ENCODE measurements at regions not wholly inside any gene's neighbourhood (a gene's known extent, or its start where the extent isn't known, plus 50 kb on each side); places are given as distances from the start of the nearest gene placed in this dataset.

DNA sequence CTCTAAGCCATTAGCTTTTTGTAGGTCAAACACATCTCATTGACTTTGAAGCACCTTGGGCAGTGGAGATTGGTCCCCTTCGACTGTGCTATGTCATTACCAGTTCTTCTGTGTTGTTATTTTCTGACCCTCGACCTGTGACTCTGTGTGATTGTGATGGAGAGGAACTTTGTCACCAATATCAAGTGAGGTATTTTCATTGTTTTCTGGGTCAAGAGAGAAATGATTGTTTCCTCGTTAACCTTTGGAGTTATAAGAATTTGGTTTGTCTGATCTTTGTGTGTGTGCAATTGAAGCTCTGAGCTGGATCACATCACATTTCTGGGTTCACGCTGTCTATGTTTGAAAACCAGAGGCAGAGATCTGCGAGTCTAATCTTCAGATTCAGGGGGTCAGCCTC lies 432.2 kb upstream of the KLF6 start:
- no peak for FAIRE-seq

DNA sequence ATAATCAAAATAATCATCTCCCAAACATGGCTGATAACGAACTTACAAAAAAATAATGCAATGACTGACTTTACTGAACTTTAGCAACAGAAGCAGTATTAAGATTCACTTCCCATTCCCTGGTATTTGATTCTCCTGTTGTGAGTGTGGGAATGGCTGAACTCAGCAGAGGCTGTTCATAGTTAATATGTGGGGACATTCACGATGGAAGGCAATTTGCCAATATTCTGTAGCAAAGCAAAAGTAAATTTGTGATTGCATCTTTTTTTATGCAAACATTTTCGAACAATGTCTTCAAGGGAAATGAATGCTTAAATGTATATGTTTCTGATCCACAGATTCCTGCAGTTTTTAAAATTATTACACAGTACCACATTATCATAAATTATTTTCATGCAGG lies 431.7 kb upstream of the KLF6 start:
- FAIRE-seq: no peak

- no peak for FAIRE-seq
These were observed 431.1 kb upstream of the KLF6 start for GRCh38 chr10:4215963-4216575.

GRCh38 chr10:4215485-4215884 lies 430.5 kb upstream of the KLF6 start:
- no peak for FAIRE-seq

DNA sequence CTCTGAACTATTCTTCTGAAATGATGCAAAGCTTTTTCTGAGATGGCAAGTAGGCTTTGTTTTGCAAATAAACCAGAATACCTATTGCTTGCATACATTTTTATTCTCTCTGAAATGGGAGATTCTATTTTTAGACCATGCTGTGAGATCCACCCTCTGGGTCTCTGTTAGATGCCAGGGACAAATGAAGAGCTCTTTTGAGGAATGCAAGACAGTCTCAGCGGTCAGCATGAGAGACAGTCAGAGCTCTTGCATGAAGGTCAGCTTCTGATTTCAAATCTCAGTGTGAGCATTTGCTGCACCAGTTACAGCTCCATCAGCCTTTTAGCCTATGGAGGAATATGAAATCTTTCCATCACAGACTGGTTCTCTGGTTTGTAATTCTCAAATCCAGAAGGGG lies 429.9 kb upstream of the KLF6 start:
- no peak for FAIRE-seq

- FAIRE-seq: no peak
These were observed 428.4 kb upstream of the KLF6 start for GRCh38 chr10:4213441-4213840.

GRCh38 chr10:4212111-4212630 lies 427.2 kb upstream of the KLF6 start:
- no peak for FAIRE-seq

DNA sequence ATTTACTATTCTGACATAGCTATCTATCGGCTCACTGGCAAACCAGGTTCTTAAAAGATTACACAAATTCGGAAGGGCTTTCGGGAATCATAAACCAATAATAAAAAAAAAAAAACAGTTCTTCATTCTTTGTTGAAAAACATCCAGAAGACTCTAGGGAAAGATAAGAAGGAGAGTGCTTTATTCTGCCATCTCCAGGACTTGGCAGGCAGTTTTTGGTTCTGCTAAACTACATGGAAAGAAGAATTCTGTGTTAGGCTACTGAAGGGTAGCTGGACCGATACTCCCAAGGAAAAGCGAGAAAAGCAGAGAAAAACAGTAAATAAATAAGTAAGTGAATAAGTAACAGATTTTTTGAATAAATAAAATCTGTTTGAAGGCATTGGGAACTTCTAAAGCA lies 423.5 kb upstream of the KLF6 start:
- FAIRE-seq: no peak

GRCh38 chr10:4205113-4205512 lies 420.1 kb upstream of the KLF6 start:
- FAIRE-seq: no peak

- FAIRE-seq: no peak
These were observed 417.9 kb upstream of the KLF6 start for GRCh38 chr10:4202938-4203337.

DNA sequence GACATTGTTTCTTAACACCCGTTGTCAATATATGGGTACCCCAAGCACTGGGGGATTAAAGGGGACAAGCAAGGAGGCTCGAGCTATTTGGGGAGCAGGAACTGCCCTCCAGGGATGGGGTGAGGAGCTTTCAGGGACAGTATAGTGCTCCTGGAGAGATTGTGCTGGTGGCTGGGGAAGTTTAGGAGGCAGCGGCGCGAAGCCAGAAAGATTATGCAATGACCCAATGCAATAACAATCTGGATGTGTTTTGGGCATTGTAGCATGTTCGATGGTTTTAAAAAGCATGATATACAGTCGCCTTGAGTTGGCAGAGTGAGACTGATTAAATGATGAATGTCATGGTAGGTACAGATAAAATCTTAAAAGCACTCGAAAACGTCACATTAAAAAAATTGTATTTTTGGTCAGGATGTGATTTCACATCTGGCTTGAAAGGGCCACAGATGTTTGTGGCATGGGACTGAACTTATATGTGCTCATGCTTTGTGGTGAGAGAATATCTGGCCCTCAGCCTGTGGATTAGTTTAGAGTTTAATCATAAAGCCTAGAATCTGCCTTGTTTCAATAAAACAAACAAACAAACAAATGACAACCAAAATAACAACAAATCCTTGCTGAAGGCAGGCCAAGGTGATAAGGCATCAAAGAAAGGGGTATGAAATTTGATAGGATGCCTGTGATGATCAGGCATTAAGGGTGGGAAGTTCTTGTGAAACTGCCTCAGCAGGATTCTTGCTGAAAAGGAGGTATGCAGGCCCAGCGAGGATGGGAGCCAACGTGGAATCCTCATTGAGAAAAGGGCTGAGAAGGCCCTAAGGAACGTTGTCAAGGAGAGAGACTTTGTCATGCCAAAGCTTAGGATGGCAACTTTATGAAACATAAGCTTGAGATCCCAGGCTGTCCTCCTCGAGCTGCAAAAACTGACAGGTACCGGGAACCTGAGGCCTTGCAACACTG lies 417.1 kb upstream of the KLF6 start:
- FAIRE-seq: no peak

- FAIRE-seq: no peak
These were observed 414.2 kb upstream of the KLF6 start for GRCh38 chr10:4199196-4199595.

GRCh38 chr10:4198216-4198615 lies 413.2 kb upstream of the KLF6 start:
- no peak for FAIRE-seq

- FAIRE-seq: no peak
These were observed 412.7 kb upstream of the KLF6 start for GRCh38 chr10:4197676-4198075.

DNA sequence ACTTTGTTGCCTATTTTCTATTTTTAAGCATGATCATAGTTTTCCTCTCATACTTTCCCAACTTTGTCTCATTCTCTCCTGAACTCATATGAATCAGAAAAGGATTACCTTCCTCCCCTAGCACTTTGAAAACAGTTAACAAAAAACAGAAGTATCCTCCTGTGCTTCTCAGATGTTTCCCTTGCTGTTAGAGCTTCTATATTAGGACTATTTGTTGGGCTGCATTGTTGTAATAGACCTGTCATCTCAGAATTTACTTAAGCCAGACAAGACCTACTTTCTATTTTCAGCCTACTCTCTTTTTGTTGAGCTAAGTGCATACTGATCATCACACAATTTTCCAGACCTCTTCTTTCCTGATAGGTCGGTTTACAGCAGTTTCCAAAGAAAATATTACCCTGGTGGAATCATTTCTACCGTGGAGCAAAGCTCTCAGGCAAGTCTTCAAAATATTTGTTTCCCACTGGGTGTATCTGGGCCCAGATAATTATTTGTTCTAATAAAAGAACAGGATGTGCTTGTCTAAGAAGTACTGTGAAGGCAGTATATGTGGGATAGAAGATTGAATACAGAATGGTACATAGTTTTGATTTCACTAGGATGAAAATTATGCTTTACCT lies 411.9 kb upstream of the KLF6 start:
- FAIRE-seq: no peak

DNA sequence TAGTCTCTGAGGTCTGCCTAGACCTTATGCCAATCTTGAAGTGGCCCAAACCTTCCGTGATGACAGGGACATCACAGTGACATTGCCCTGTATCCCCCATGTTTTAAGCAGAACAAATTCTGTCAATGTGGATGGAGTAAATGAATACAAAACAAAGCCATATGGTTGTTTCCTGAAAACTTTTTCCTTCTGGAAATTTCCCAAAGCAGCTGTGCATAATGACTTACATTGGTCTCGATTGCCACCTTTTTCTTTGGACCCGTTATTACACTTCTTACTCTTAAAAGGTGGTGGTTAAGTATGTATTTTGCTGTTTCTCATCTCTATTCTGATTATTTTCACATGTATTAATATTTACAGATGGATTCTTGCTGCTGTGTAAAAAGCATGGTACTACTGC lies 411.2 kb upstream of the KLF6 start:
- FAIRE-seq: no peak

DNA sequence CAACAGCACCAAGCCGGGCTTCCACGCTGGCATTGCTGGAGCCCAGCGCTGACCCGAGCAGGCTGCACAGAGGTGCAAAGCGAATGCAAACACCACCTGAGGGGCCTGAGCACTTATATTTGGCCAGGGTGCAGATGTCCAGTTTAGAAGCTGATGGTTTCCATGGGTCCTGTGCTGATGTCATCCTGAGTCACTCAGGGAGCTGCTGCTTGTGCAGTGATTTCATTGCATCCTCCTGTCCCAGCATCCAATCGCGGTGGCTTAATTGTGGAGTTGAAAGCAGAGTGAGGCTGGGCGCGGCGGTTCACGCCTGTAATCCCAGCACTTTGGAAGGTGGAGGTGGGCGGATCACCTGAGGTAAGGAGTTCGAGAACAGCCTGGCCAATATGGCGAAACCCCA lies 410.2 kb upstream of the KLF6 start:
- FAIRE-seq: no peak

DNA sequence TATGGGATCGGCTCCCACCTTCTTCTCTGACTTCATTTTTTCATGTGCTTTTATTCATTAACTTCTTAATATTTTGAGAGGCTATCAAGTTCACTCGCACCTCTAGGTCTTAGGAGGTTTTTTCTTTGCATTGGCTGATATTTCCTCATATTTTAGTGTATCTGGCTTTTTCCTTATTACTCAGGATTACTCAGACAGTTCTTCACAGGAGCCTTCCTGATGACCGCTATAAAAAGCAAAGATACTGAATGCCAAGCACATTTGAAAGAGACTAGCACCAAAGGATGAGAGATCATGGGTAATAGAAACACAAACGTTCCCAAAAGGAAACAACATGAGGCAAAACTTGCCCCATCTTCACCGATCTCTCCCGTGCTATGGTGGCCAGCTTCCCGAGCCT lies 409.2 kb upstream of the KLF6 start:
- FAIRE-seq: no peak

DNA sequence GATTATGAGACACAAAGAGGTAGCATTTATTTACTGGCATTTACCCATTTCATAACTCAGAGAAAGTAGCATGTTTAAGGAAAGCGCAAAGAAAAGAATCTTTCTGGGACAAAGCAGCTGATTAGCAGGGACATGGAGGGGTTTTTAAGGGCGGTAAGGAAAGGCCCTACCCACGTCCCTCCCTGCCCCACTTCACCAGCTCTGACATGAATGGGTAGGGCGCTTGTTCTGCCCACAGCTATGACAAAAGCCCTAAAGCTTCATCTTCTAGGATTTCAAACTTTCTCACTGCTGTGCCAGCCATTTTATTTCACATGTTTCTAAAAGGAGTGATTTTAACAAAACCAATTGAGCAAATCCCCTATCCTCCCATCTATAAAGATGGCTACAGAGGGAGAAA lies 406.9 kb upstream of the KLF6 start:
- no peak for FAIRE-seq

DNA sequence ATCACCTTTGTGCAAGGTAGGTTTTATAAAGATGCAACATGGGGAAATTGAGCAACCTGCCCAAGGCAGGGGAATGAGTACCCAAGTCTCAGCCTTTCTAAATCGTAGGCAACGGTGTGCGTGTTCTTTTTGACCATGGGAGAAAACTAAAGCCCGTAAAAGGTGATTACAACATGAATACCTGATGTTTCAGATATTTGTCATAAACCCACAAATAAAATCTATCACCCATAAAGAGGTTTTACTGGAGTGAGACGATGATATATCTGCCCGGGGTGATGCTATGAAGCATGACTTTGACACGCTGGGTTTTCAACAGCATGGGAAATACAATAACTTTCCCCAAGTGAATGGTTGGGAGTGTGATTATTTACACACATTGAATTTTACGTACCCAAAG lies 406.3 kb upstream of the KLF6 start:
- FAIRE-seq: no peak

GRCh38 chr10:4190876-4191275 lies 405.9 kb upstream of the KLF6 start:
- FAIRE-seq: no peak

GRCh38 chr10:4189281-4189680 lies 404.3 kb upstream of the KLF6 start:
- FAIRE-seq: no peak

GRCh38 chr10:4188406-4188805 lies 403.4 kb upstream of the KLF6 start:
- no peak for FAIRE-seq

All from G401.6 (cell line).